ENCODE measurements at regions not wholly inside any gene's neighbourhood (a gene's known extent, or its start where the extent isn't known, plus 50 kb on each side); places are given as distances from the start of the nearest gene placed in this dataset.

- no peak for TF ChIP-seq CTCF (IDR thresholded peaks at IDR 0.05)
- no peak for TF ChIP-seq POLR2AphosphoS5 (IDR thresholded peaks at IDR 0.05)
- no peak for TF ChIP-seq EP300 (IDR thresholded peaks at IDR 0.05)
- TF ChIP-seq POLR2A (IDR thresholded peaks at IDR 0.05): no peak
Observed at GRCh38 chr12:45621703-45622102, 107.8 kb upstream of the ARID2 start.

All from gastroesophageal sphincter (tissue), 3 donors.